ENCODE measurements at regions not wholly inside any gene's neighbourhood (a gene's known extent, or its start where the extent isn't known, plus 50 kb on each side); places are given as distances from the start of the nearest gene placed in this dataset.

DNA sequence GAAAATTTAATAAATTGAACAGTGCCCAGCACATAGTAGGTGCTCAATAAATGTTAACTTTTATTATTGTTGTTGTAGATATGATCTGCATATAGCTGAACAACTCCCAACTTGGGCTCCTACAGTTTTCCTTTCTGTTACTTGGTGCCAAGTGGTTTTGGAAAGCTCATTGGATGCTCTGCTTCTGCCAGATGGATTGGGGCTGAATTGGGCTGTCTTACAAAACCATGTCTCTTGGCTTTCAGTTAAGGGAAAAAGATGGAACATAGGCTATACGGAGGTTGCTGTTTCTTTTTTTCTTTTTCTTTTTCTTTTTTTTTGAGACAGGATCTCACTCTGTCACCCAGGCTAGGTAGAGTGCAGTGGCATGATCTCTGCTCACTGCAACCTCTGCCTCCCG lies 140.7 kb upstream of the PWP1 start:
- FAIRE-seq = no peak
- intact Hi-C loops (cut with micrococcal nuclease) (no loop called here), in situ Hi-C loops (cut with MboI) (no loop called here)
- Histone ChIP-seq H2AFZ (ENCODE audit: low read depth, low read length) (no peak overlapping the region), H3K36me3 (ENCODE audit: control insufficient read depth, insufficient read depth, low read length) (no peaks in the 10 kb centered on the region), H3K4me3 (no peak overlapping the region), H3K27ac (ENCODE audit: extremely low read depth, low read depth, low read length) (no peak overlapping the region), H3K9me3 (replicated peaks; ENCODE audit: control insufficient read depth, insufficient read depth, low read depth, low read length) (no peaks in the 10 kb centered on the region), H3K9ac (ENCODE audit: insufficient read depth in 1 of 2, low read depth in 2 of 2, low read length in 2 of 2) (no peak overlapping the region), H4K20me1 (replicated peaks; ENCODE audit: control insufficient read depth, insufficient read depth, low read length) (no peaks in the 10 kb centered on the region; the same call in 1 of the 2 replicates), H3K4me2 (ENCODE audit: insufficient read depth, low read length) (no peak overlapping the region), H3K27me3 (ENCODE audit: control insufficient read depth in 2 of 2, insufficient read depth in 2 of 2, low read length in 2 of 2) (peaks cover 0 to 2% of the 10 kb centered on the region in 2 experiments; a peak in 3 of 5 replicates), H3K4me1 (replicated peaks in 1 of 2; ENCODE audit: control insufficient read depth in 2 of 2, insufficient read depth in 2 of 2, low read length in 2 of 2) (no peaks in the 10 kb centered on the region), H3K79me2 (ENCODE audit: control insufficient read depth, insufficient read depth, low read length) (no peaks in the 10 kb centered on the region), H3K9me1 (ENCODE audit: control insufficient read depth, insufficient read depth, low read length) (no peaks in the 10 kb centered on the region)
- DNase-seq (ENCODE audit: extremely low read depth in 1 of 4, low spot score in 3 of 4) = no peak
- WGBS (ENCODE audit: insufficient coverage, low coverage, missing lambda C conversion rate) = 0% methylated on average over 2 of the region's 2 CpGs
- TF ChIP-seq, protein P1, sequence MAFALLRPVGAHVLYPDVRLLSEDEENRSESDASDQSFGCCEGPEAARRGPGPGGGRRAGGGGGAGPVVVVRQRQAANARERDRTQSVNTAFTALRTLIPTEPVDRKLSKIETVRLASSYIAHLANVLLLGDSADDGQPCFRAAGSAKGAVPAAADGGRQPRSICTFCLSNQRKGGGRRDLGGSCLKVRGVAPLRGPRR (CRISPR knock-in tag; IDR thresholded peaks at IDR 0.05) = no peak
- no peak for TF ChIP-seq EP400 (IDR thresholded peaks at IDR 0.05)
- TF ChIP-seq NCOA4 (IDR thresholded peaks at IDR 0.05; ENCODE audit: partially characterized antibody) = no peak
- TF ChIP-seq, protein P2, sequence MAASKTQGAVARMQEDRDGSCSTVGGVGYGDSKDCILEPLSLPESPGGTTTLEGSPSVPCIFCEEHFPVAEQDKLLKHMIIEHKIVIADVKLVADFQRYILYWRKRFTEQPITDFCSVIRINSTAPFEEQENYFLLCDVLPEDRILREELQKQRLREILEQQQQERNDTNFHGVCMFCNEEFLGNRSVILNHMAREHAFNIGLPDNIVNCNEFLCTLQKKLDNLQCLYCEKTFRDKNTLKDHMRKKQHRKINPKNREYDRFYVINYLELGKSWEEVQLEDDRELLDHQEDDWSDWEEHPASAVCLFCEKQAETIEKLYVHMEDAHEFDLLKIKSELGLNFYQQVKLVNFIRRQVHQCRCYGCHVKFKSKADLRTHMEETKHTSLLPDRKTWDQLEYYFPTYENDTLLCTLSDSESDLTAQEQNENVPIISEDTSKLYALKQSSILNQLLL (CRISPR knock-in tag; IDR thresholded peaks at IDR 0.05; ENCODE audit: borderline replicate concordance) = no peak
- TF ChIP-seq HLTF (IDR thresholded peaks at IDR 0.05) = no peak
- no peak for TF ChIP-seq CBFA2T2 (conservative IDR thresholded peaks at IDR 0.05)
- TF ChIP-seq BRCA1 (IDR thresholded peaks at IDR 0.05) = no peak
- TF ChIP-seq BRCA1 (CRISPR knock-in tag; IDR thresholded peaks at IDR 0.05) = no peak
- BruUV-seq (replicated peaks) = no TSS peak
- ChIA-PET POLR2A (interaction anchor here (0.8 kb wide), 1 partner anchor 86 kb away, joined by 5 read pairs; no protein-coding TSS in a partner anchor), CTCF (ENCODE audit: low intra/inter-chr PET ratio) (no interaction called here)
- no peak for ATAC-seq
